Coronary artery (tissue), 2 donors: ENCODE measurements at regions not wholly inside any gene's neighbourhood (a gene's known extent, or its start where the extent isn't known, plus 50 kb on each side); places are given as distances from the start of the nearest gene placed in this dataset.

ENCODE experiments used
- DNase-seq: peaks from one replicate; pipeline ENCODE4 v3.0.0-alpha.2; 2017; ENCODE audit warnings: low spot score
- H3K27ac ChIP-seq, 2 donors: fragments of 200-600 bp; sonication (generic); one replicate each; pipeline ENCODE4 v1.5.1; 2016 to 2019
- H3K4me3 ChIP-seq: fragments of 200-600 bp; sonication (generic); 2 replicates; pipeline ENCODE4 v1.5.1; 2016; ENCODE audit warnings: mild to moderate bottlenecking, moderate library complexity
- CTCF ChIP-seq: fragments of 200-600 bp; sonication (generic); IDR thresholded peaks from one replicate; pipeline ENCODE4 v1.5.1; 2019; ENCODE audit warnings: antibody characterized with exemption

GRCh38 chr16:73505577-73505976, 457.6 kb upstream of the ZFHX3 start:
- no peak for TF ChIP-seq CTCF
- Histone ChIP-seq H3K4me3 (peak overlapping the region; percentile 64), H3K27ac (no peak overlapping the region)
- DNase-seq, result no peak

GRCh38 chr16:73504591-73505575, 457.0 kb upstream of the ZFHX3 start:
- TF ChIP-seq CTCF, result no peak
- no peak for DNase-seq
- H3K4me3 ChIP-seq, result peak overlapping the region; percentile 64
- H3K27ac ChIP-seq, result no peak overlapping the region

GRCh38 chr16:73503093-73503492, 455.2 kb upstream of the ZFHX3 start:
- Histone ChIP-seq H3K4me3 (no peak overlapping the region), H3K27ac (no peak overlapping the region)
- no peak for DNase-seq
- TF ChIP-seq CTCF, result no peak

- H3K4me3 ChIP-seq, result no peak overlapping the region
- no peak for TF ChIP-seq CTCF
- no peak overlapping the region for H3K27ac ChIP-seq
- no peak for DNase-seq
Measured at GRCh38 chr16:73499276-73499675, 451.3 kb upstream of the ZFHX3 start.

- no peak for DNase-seq
- no peak overlapping the region for H3K4me3 ChIP-seq
- H3K27ac ChIP-seq, result no peak overlapping the region
- no peak for TF ChIP-seq CTCF
Measured at GRCh38 chr16:73485880-73486279, 438.0 kb upstream of the ZFHX3 start.

GRCh38 chr16:73483934-73484711, 436.2 kb upstream of the ZFHX3 start:
- H3K4me3 ChIP-seq, result no peak overlapping the region
- TF ChIP-seq CTCF, result no peak
- H3K27ac ChIP-seq, result no peak overlapping the region
- DNase-seq, result no peak
